Right lobe of liver (tissue), 6 donors: ENCODE measurements at regions not wholly inside any gene's neighbourhood (a gene's known extent, or its start where the extent isn't known, plus 50 kb on each side); places are given as distances from the start of the nearest gene placed in this dataset.

ENCODE experiments used
- ATAC-seq, 4 donors: fragments of 200-7000 bp; cut with Tn5 transposase; one replicate each; pipeline ENCODE4 v1.9.1; 2020; ENCODE audit warnings: mild to moderate bottlenecking in 4 of 4, moderate library complexity in 4 of 4
- DNase-seq, 3 donors: peaks; one replicate each; pipeline ENCODE4 v3.0.0-alpha.2; 2020
- H3K27ac ChIP-seq, 3 donors: fragments of 200-600 bp; one replicate each; pipeline ENCODE4 v1.8.0; 2022
- H3K27me3 ChIP-seq, 2 donors: fragments of 200-600 bp; one replicate each; pipeline ENCODE4 v1.8.0; 2022
- H3K36me3 ChIP-seq, 4 donors: fragments of 200-600 bp; sonication (generic) in 1 of 4; one replicate each; pipeline versions ENCODE4 v1.5.1 to v1.8.0; 2017 to 2022; ENCODE audit warnings: control low read depth in 1 of 4
- H3K4me1 ChIP-seq, 4 donors: fragments of 200-600 bp; sonication (generic) in 1 of 4; one replicate each; pipeline versions ENCODE4 v1.5.1 to v1.8.0; 2017 to 2022; ENCODE audit warnings: control low read depth in 1 of 4
- H3K4me3 ChIP-seq, 3 donors: fragments of 200-600 bp; one replicate each; pipeline ENCODE4 v1.8.0; 2022
- H3K9me3 ChIP-seq, 4 donors: fragments of 200-600 bp; sonication (generic) in 1 of 4; one replicate each; pipeline versions ENCODE4 v1.5.1 to v1.8.0; 2017 to 2022; ENCODE audit warnings: control low read depth in 1 of 4
- POLR2A ChIP-seq: fragments of 450-650 bp; IDR thresholded peaks from one replicate; pipeline ENCODE4 v1.6.1; 2017; ENCODE audit warnings: antibody characterized with exemption, mild to moderate bottlenecking
- WGBS: methylation state at CpG from one replicate; pipeline ENCODE4 v1.1.6; 2018; ENCODE audit warnings: low coverage, low lambda C conversion rate; ENCODE audit not compliant: insufficient coverage; ENCODE audit errors: missing lambda C conversion rate; 5-methylcytosine and 5-hydroxymethylcytosine counted together
- intact Hi-C, 2 donors: fragments of 100-400 bp; cut with DNase I; formaldehyde crosslinking; loops; one replicate each; pipeline versions ENCODE4 v1.11.2 to v1.14.1; 2022
- TF ChIP-seq, protein P1 (sequence below), 4 donors: fragments of 200-600 bp in 3 of 4; fragments of 450-650 bp in 1 of 4; IDR thresholded peaks; one replicate each; pipeline versions ENCODE4 v1.5.1 to v1.8.0; 2016 to 2022; ENCODE audit warnings: antibody characterized with exemption in 4 of 4, mild to moderate bottlenecking in 2 of 4
- donor health status: DM: no; HTN: yes; CAD: no.
- donor health status: DM: no; HTN: no; CAD: no.
- donor health status: DM: no; HTN: no; CAD: no.
- donor health status: DM: no; HTN: yes; CAD: no.
- donor health status: DM: no; HTN: yes; CAD: no.

DNA sequence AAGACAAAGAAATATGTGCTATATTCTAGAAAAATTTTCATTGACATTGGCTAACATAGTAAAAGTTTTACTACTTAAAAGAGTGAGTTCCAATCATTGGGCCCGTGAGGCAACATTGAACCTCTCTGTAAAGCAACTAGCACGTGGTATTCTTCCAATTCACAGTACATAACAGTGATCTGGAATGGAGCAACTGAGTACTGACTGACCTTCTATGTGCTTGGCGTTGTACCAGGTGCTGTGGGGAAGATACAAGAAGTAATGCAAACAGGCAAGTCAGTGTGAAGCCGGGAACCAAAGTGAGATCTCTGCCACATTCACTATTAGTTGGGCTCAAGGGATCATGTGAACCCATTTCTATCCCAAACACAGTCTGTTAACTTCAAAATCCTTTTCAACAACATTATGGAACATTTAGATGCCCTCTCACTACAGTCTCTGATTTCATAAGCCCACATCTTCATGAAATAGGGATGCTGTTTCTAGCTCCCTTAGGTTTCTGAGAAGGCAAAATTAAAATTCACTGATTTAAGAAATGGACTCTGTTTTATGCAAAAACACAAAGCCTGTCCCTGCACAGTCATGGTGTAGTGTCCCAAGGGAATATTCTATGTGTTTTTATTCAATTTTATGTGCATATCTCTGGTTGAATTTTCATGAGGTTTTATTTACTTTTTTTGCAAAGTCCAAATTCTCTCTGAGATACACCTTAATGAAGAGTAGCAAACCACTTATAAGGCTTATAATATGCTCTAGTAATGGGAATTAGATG, 61.8 kb upstream of the NCAM1 start:
- no peak for TF ChIP-seq POLR2A
- TF ChIP-seq, protein P1, sequence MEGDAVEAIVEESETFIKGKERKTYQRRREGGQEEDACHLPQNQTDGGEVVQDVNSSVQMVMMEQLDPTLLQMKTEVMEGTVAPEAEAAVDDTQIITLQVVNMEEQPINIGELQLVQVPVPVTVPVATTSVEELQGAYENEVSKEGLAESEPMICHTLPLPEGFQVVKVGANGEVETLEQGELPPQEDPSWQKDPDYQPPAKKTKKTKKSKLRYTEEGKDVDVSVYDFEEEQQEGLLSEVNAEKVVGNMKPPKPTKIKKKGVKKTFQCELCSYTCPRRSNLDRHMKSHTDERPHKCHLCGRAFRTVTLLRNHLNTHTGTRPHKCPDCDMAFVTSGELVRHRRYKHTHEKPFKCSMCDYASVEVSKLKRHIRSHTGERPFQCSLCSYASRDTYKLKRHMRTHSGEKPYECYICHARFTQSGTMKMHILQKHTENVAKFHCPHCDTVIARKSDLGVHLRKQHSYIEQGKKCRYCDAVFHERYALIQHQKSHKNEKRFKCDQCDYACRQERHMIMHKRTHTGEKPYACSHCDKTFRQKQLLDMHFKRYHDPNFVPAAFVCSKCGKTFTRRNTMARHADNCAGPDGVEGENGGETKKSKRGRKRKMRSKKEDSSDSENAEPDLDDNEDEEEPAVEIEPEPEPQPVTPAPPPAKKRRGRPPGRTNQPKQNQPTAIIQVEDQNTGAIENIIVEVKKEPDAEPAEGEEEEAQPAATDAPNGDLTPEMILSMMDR (IDR thresholded peaks at IDR 0.05): no peak
- ATAC-seq (no peak), DNase-seq (no peak)
- no peaks in the 10 kb centered on the region for H3K9me3 ChIP-seq
- H3K4me3 ChIP-seq: no peak overlapping the region
- no peak overlapping the region for H3K27ac ChIP-seq
- no peaks in the 10 kb centered on the region for H3K4me1 ChIP-seq
- no peaks in the 10 kb centered on the region for H3K36me3 ChIP-seq
- 58% methylated on average over 4 of the region's 4 CpGs for WGBS
- intact Hi-C loops: no loop called here
- no peaks in the 10 kb centered on the region for H3K27me3 ChIP-seq

DNA sequence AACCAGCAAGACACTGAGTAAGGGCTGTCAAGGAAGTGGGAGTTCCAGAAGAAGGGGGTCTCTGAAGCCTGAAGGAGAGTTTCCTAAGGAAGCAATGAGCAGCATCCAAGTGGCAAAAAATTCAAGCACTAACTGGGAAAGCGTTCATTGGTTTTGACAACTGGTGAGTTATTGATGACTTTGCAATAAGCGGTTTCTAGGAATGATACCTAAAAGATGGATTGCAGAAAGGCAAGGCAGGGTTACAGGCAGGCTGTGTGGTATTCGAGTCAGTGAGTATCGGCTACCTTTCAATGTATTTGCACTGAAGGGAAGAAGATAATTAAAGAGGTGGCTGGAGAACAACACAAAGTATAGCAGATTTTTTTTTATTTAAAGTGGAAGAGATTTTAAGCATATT, 59.3 kb upstream of the NCAM1 start:
- no peaks in the 10 kb centered on the region for H3K36me3 ChIP-seq
- ATAC-seq: no peak
- no peaks in the 10 kb centered on the region for H3K27me3 ChIP-seq
- H3K4me3 ChIP-seq: no peak overlapping the region
- TF ChIP-seq POLR2A: no peak
- TF ChIP-seq, protein P1 (IDR thresholded peaks at IDR 0.05): no peak
- H3K9me3 ChIP-seq: no peaks in the 10 kb centered on the region
- DNase-seq: no peak
- 69% methylated on average over 4 of the region's 4 CpGs for WGBS
- no peak overlapping the region for H3K27ac ChIP-seq
- H3K4me1 ChIP-seq: no peaks in the 10 kb centered on the region
- intact Hi-C loops: no loop called here

DNA sequence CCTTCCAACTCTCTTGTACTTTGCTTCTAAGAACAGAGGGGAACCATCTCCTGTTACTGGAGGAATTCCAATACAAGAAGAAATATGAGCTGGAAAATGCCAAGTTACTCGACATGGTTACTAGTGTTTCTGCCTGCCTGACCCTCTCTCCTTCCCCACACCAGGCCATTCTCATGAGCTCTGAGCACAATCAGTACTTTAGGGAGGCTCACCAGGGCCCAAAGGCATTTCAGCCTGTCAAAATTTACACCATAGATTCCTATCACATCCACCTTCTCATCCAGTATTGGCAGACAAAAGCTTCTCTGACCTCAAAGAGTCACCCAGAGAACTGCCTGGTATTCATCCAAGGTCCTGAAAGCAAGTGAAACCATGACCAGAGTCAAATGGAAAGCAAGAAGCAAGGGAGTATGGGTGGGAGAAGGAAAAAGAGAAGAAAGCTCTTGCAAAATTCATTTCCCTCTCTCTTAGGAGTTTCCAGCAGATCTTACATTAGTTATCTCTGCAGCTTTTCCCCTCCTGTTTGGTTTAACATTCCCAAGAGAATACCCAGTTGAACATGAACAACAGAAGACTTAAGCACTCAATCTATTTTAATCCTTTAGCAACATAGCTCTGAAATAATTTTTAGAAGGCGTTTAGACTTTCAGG, 58.7 kb upstream of the NCAM1 start:
- H3K27me3 ChIP-seq: no peaks in the 10 kb centered on the region
- H3K9me3 ChIP-seq: no peaks in the 10 kb centered on the region
- H3K36me3 ChIP-seq: no peaks in the 10 kb centered on the region
- 33% methylated on average over 2 of the region's 2 CpGs for WGBS
- ATAC-seq (no peak), DNase-seq (no peak)
- no peak overlapping the region for H3K27ac ChIP-seq
- intact Hi-C loops: no loop called here
- TF ChIP-seq POLR2A: no peak
- TF ChIP-seq, protein P1 (IDR thresholded peaks at IDR 0.05): no peak
- H3K4me1 ChIP-seq: no peaks in the 10 kb centered on the region
- H3K4me3 ChIP-seq: no peak overlapping the region

DNA sequence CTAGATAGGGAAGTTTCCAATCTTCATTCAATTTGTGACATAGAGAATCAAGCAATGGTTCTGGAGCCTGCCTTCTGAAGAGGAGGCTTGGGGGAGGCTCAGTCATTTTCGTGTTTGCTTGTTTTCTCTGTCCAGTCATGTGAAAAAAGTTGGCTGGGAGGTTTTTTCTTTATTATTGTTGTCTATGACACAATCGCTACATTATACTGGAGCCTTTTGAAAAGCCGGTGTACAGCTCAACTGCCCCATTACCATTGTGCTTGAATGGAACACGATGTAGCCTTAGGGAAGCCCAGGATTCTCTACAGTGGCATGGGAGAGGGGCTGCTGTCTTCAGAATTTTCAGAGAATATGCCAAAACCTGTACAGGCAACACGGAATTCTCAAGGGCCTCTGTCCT, 57.9 kb upstream of the NCAM1 start:
- DNase-seq (no peak), ATAC-seq (no peak)
- 48% methylated on average over 4 of the region's 5 CpGs for WGBS
- no peaks in the 10 kb centered on the region for H3K36me3 ChIP-seq
- no peak overlapping the region for H3K27ac ChIP-seq
- intact Hi-C loops: no loop called here
- H3K27me3 ChIP-seq: no peaks in the 10 kb centered on the region
- H3K4me1 ChIP-seq: no peaks in the 10 kb centered on the region
- no peaks in the 10 kb centered on the region for H3K9me3 ChIP-seq
- no peak overlapping the region for H3K4me3 ChIP-seq
- TF ChIP-seq, protein P1 (IDR thresholded peaks at IDR 0.05): no peak
- no peak for TF ChIP-seq POLR2A
